Heart left ventricle (tissue), 16 donors: ENCODE measurements at regions not wholly inside any gene's neighbourhood (a gene's known extent, or its start where the extent isn't known, plus 50 kb on each side); places are given as distances from the start of the nearest gene placed in this dataset.

Source experiments
- ATAC-seq, 4 donors: fragments of 200-7000 bp; cut with Tn5 transposase; one replicate each; pipeline ENCODE4 v1.9.1; 2020 to 2022; ENCODE audit warnings: moderate library complexity in 4 of 4, mild to moderate bottlenecking in 3 of 4, moderate number of reproducible peaks in 1 of 4
- DNase-seq, 5 donors: peaks; one replicate each; pipeline ENCODE4 v3.0.0-alpha.2; 2020
- H3K27ac ChIP-seq, 12 donors: fragments of 200-600 bp; sonication (generic) in 4 of 12; one replicate each; pipeline versions ENCODE4 v1.5.0 to v1.8.0; 2016 to 2022; ENCODE audit warnings: mild to moderate bottlenecking in 2 of 12
- H3K27me3 ChIP-seq, 9 donors: fragments of 200-600 bp; sonication (generic) in 2 of 9; one replicate each; pipeline versions ENCODE4 v1.5.1 to v1.8.0; 2016 to 2022; ENCODE audit warnings: mild to moderate bottlenecking in 3 of 9
- H3K36me3 ChIP-seq, 9 donors: fragments of 200-600 bp; sonication (generic) in 2 of 9; one replicate each; pipeline versions ENCODE4 v1.5.0 to v1.8.0; 2018 to 2022; ENCODE audit warnings: mild to moderate bottlenecking in 2 of 9
- H3K4me1 ChIP-seq, 12 donors: fragments of 200-600 bp; sonication (generic) in 4 of 12; one replicate each; pipeline versions ENCODE4 v1.5.0 to v1.8.0; 2016 to 2022; ENCODE audit warnings: mild to moderate bottlenecking in 3 of 12
- H3K4me3 ChIP-seq, 12 donors: fragments of 200-600 bp; sonication (generic) in 4 of 12; one replicate each; pipeline versions ENCODE4 v1.5.0 to v1.8.0; 2017 to 2022; ENCODE audit warnings: mild to moderate bottlenecking in 9 of 12, moderate library complexity in 4 of 12
- H3K9me3 ChIP-seq, 12 donors: fragments of 200-600 bp; sonication (generic) in 4 of 12; one replicate each; pipeline versions ENCODE4 v1.5.0 to v1.8.0; 2016 to 2022; ENCODE audit warnings: mild to moderate bottlenecking in 1 of 12
- POLR2A ChIP-seq, 2 donors: fragments of 450-650 bp; IDR thresholded peaks; one replicate each; pipeline ENCODE4 v1.6.1; 2017; ENCODE audit warnings: antibody characterized with exemption in 2 of 2, mild to moderate bottlenecking in 2 of 2, moderate library complexity in 2 of 2
- whole genome bisulfite sequencing, 4 donors: extraction: QIAGEN DNeasy Blood & Tissue Kit in 2 of 4; methylation state at CpG; one replicate each; pipeline versions ENCODE4 v1.1.5 to v1.1.7; 2013 to 2018; 5-methylcytosine and 5-hydroxymethylcytosine counted together
- intact Hi-C, 10 donors: fragments of 100-400 bp; cut with DNase I; formaldehyde crosslinking; loops; one replicate each; pipeline versions ENCODE4 v1.11.1 to v1.14.2; 2022
- TF ChIP-seq, protein P1 (sequence below), 12 donors: fragments of 200-600 bp; sonication (generic) in 4 of 12; IDR thresholded peaks; one replicate each; pipeline versions ENCODE4 v1.5.0 to v1.8.0; 2018 to 2022; ENCODE audit warnings: antibody characterized with exemption in 12 of 12, mild to moderate bottlenecking in 5 of 12
- donor health status: ischemic (EF 13 %, LVEDD 7.1; RV severe dilation, severe dysfunction).
- donor health status: healthy with polysubstance abuse.
- donor health status: DM: no; HTN: yes; CAD: no.
- donor health status: DM: no; HTN: no; CAD: no.
- donor health status: ischemic (EF 25% LVEDD 6.9; RV normal size, moderate dysfunction).
- donor health status: ischemic (EF 25% LVEDD 5.7; RV mildly dilated, moderate dysfunction).
- donor health status: healthy.
- donor health status: DM: yes; HTN: yes; CAD: no.
- donor health status: ischemic (EF 35%, LVEDD 5.7; RV mildly dilated, moderate dysfunction).
- donor health status: nonischemic (EF 11% LVEDD 7.7; RV severe dilation, severe dysfunction).
- donor health status: DM: yes; HTN: yes; CAD: no.
- donor health status: PGD.
- donor health status: ischemic (EF 29% LVEDD 5.4; RV normal size, mild dysfunction).
- donor health status: nonischemic (EF 23%, LVEDD 6.1; RV moderate dilation, normal function).

GRCh38 chr3:127037971-127038446 lies 55.1 kb downstream of the PLXNA1 start:
- H3K4me3 ChIP-seq, result no peak overlapping the region
- TF ChIP-seq, protein P1, sequence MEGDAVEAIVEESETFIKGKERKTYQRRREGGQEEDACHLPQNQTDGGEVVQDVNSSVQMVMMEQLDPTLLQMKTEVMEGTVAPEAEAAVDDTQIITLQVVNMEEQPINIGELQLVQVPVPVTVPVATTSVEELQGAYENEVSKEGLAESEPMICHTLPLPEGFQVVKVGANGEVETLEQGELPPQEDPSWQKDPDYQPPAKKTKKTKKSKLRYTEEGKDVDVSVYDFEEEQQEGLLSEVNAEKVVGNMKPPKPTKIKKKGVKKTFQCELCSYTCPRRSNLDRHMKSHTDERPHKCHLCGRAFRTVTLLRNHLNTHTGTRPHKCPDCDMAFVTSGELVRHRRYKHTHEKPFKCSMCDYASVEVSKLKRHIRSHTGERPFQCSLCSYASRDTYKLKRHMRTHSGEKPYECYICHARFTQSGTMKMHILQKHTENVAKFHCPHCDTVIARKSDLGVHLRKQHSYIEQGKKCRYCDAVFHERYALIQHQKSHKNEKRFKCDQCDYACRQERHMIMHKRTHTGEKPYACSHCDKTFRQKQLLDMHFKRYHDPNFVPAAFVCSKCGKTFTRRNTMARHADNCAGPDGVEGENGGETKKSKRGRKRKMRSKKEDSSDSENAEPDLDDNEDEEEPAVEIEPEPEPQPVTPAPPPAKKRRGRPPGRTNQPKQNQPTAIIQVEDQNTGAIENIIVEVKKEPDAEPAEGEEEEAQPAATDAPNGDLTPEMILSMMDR (IDR thresholded peaks at IDR 0.05), result no peak
- no peak for TF ChIP-seq POLR2A (IDR thresholded peaks at IDR 0.05)
- peaks cover 0 to 4% (median 0%) of the 10 kb centered on the region in 9 donors for H3K27me3 ChIP-seq
- no peaks in the 10 kb centered on the region for H3K9me3 ChIP-seq
- ATAC-seq (no peak), DNase-seq (peak in 2 of 5 donors; percentile 15 to 47)
- WGBS, 4 donors, result 72 to 79% (median 77%) methylated on average over 6 to 10 of the region's 10 CpGs
- intact Hi-C loops, result no loop called here
- peaks cover 0 to under 1% (median 0%) of the 10 kb centered on the region in 12 donors for H3K4me1 ChIP-seq
- H3K36me3 ChIP-seq, result peaks cover 0 to 16% (median 9%) of the 10 kb centered on the region in 9 donors
- H3K27ac ChIP-seq, result no peak overlapping the region

- Histone ChIP-seq H3K27ac (no peak overlapping the region), H3K4me1 (peaks cover 0 to 5% (median 0%) of the 10 kb centered on the region in 12 donors), H3K4me3 (no peak overlapping the region), H3K9me3 (no peaks in the 10 kb centered on the region), H3K27me3 (peaks cover 0 to 4% (median 0%) of the 10 kb centered on the region in 9 donors), H3K36me3 (peaks cover 0 to 12% (median 5%) of the 10 kb centered on the region in 9 donors)
- DNase-seq, result peak in 2 of 5 donors; percentile 11 to 51
- TF ChIP-seq, protein P1 (IDR thresholded peaks at IDR 0.05), result no peak
- intact Hi-C loops, result no loop called here
- no peak for ATAC-seq
- 90 to 95% (median 93%) methylated on average over 13 to 14 of the region's 14 CpGs for WGBS, 4 donors
Observed at GRCh38 chr3:127038466-127038865, 55.6 kb downstream of the PLXNA1 start.

GRCh38 chr3:127038923-127039581 lies 56.1 kb downstream of the PLXNA1 start:
- peaks cover 0 to 6% (median 0%) of the 10 kb centered on the region in 9 donors for H3K36me3 ChIP-seq
- WGBS, 4 donors, result 81 to 88% (median 86%) methylated on average over 10 to 12 of the region's 12 CpGs
- no peak overlapping the region for H3K27ac ChIP-seq
- H3K27me3 ChIP-seq, result peaks cover 0 to 4% (median 0%) of the 10 kb centered on the region in 9 donors
- ATAC-seq, result no peak
- no peak overlapping the region for H3K4me3 ChIP-seq
- intact Hi-C loops, result no loop called here
- H3K4me1 ChIP-seq, result peaks cover 0 to 10% (median 0%) of the 10 kb centered on the region in 12 donors
- no peaks in the 10 kb centered on the region for H3K9me3 ChIP-seq
- DNase-seq, result peak in 2 of 5 donors; percentile 24 to 28
- TF ChIP-seq, protein P1 (IDR thresholded peaks at IDR 0.05), result no peak

- 86 to 95% (median 91%) methylated on average over 6 to 9 of the region's 9 CpGs for WGBS, 4 donors
- Histone ChIP-seq H3K4me3 (no peak overlapping the region), H3K36me3 (peaks cover 0 to 3% (median 0%) of the 10 kb centered on the region in 9 donors), H3K27me3 (peaks cover 0 to 4% (median 0%) of the 10 kb centered on the region in 9 donors), H3K9me3 (no peaks in the 10 kb centered on the region), H3K4me1 (peaks cover 0 to 13% (median 0%) of the 10 kb centered on the region in 12 donors), H3K27ac (no peak overlapping the region)
- ATAC-seq (no peak), DNase-seq (peak in 1 of 5 donors; percentile 33)
- TF ChIP-seq, protein P1 (IDR thresholded peaks at IDR 0.05), result no peak
- no peak for TF ChIP-seq POLR2A (IDR thresholded peaks at IDR 0.05)
- intact Hi-C loops, result no loop called here
Observed at GRCh38 chr3:127039719-127040118, 56.8 kb downstream of the PLXNA1 start.
